ENCODE measurements at regions not wholly inside any gene's neighbourhood (a gene's known extent, or its start where the extent isn't known, plus 50 kb on each side); places are given as distances from the start of the nearest gene placed in this dataset.

DNA sequence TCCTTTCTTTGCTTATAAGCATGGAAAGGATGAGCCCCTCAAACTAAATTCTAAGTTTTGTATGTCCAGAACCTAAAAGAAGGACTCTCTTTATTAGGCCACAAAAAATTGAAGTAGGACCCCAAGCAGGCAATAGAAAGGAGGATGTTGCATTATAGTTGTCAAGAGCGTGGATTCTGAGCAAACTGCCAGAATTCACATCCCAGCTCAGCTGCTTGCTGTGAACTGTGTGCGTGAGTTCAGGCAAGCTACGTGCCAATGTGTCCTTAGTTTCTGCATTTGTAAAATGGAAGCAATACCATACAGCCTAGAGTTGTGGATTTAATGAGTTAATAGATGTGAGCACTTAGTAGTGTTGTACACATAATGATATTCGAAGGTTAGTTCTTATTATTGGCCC lies 70.6 kb upstream of the SLC44A1 start:
- no peak for DNase-seq (ENCODE audit: extremely low spot score)
- ChIA-PET POLR2A (no interaction called here), CTCF (interaction anchor here (0.9 kb wide), 1 partner anchor 311 kb away, joined by 3 read pairs; no protein-coding TSS in a partner anchor)

DNA sequence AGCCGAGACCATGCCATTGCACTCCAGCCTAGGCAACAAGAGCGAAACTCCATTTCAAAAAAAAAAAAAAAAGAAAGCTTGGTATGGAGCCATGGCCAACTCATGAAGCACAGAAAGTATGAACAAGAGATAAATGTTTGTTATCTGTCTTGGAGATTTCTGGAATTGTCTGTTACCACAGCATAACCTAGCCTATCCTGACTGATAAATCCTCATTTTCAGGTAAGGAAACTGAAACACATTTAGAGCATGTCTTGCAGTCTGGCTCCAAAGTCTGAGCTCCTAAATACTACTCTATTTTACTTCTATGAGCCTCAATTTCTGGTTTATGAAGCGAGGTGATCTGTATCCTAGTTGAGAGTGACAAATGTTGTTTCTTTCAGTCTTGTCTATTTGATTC lies 68.3 kb upstream of the SLC44A1 start:
- DNase-seq (ENCODE audit: extremely low spot score) = no peak
- ChIA-PET POLR2A (no interaction called here), CTCF (no interaction called here)
- TF ChIP-seq, protein P1, sequence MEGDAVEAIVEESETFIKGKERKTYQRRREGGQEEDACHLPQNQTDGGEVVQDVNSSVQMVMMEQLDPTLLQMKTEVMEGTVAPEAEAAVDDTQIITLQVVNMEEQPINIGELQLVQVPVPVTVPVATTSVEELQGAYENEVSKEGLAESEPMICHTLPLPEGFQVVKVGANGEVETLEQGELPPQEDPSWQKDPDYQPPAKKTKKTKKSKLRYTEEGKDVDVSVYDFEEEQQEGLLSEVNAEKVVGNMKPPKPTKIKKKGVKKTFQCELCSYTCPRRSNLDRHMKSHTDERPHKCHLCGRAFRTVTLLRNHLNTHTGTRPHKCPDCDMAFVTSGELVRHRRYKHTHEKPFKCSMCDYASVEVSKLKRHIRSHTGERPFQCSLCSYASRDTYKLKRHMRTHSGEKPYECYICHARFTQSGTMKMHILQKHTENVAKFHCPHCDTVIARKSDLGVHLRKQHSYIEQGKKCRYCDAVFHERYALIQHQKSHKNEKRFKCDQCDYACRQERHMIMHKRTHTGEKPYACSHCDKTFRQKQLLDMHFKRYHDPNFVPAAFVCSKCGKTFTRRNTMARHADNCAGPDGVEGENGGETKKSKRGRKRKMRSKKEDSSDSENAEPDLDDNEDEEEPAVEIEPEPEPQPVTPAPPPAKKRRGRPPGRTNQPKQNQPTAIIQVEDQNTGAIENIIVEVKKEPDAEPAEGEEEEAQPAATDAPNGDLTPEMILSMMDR (IDR thresholded peaks at IDR 0.05; ENCODE audit: control extremely low read depth, extremely low read depth, low read depth, missing control alignments) = no peak

More for the DNA sequence above, 70.6 kb upstream of the SLC44A1 start:
- TF ChIP-seq, protein P1 (IDR thresholded peaks at IDR 0.05; ENCODE audit: control extremely low read depth, extremely low read depth, low read depth, missing control alignments) = no peak

DNA sequence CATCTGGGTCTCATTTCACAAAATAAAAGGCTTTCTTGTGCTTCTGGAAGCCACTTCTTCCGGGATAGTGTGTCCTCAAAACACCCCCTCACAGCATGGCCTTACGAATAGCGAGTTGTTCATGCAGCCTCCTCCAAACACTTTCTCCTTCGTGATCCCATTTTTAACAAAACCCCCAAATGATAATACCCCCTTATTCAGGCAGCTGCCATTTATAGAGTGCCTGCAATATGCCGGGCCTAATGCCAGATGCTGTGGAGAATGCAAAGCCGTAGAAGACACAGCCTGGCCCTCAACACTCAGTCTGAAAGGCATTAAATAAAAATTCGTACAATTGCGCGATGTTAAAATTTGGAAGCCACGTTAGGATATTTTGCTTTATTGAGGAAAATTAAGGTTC lies 66.4 kb upstream of the SLC44A1 start:
- POLR2A ChIA-PET = no interaction called here
- TF ChIP-seq, protein P1 (IDR thresholded peaks at IDR 0.05; ENCODE audit: control extremely low read depth, extremely low read depth, low read depth, missing control alignments) = no peak
- DNase-seq (ENCODE audit: extremely low spot score) = no peak
- CTCF ChIA-PET = interaction anchor here (0.8 to 1.6 kb wide), 2 partner anchors 11 to 238 kb away, joined by 3 to 5 read pairs; no protein-coding TSS in a partner anchor

DNA sequence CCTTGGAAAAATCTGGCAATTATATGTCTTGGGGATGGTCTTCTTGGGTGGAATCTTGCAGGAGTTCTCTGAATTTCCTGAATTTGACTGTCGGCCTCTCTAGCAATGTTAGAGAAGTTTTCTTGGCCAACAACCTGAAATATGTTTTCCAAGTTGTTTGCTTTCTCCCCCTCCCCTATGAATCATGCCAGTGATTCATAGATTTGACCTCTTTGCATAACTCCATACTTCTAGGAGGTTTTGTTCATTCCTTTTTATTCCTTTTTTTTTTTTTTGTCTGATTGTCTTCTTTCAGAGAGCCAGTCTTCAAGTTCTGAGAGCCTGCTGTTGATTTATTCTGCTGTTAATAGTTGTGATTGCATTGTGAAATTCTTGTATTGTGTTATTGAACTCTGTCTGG lies 56.7 kb upstream of the SLC44A1 start:
- TF ChIP-seq, protein P1 (IDR thresholded peaks at IDR 0.05; ENCODE audit: control extremely low read depth, extremely low read depth, low read depth, missing control alignments) = no peak
- DNase-seq (ENCODE audit: extremely low spot score) = no peak
- CTCF ChIA-PET = interaction anchor here (1.1 to 1.3 kb wide), 3 partner anchors 17 to 215 kb away, joined by 3 read pairs; no protein-coding TSS in a partner anchor
- POLR2A ChIA-PET = no interaction called here

DNA sequence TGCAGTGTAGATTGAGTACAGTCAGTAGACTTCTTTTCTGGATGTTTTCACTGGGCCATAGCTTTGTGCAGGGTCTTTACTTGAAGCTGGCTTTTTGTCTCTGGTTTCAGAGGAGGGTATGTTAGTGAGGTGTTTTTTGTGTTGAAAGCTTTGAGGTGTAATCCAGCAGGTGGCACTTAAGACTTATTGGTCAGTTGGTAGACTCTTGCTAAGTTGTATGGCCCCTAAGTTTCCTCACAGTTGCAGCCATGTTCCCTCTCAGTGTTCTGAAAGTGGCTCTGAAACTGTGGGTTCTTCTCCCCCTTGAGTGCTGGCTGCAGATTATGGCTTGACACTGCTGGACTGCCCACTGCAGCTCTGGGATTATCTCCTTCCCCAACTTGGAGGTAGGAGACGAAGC lies 55.7 kb upstream of the SLC44A1 start:
- ChIA-PET CTCF (interaction anchor here (1.3 to 2.0 kb wide), 3 partner anchors 11 to 214 kb away, joined by 3 to 5 read pairs (median 3); no protein-coding TSS in a partner anchor), POLR2A (no interaction called here)
- DNase-seq (ENCODE audit: extremely low spot score) = no peak
- TF ChIP-seq, protein P1 (IDR thresholded peaks at IDR 0.05; ENCODE audit: control extremely low read depth, extremely low read depth, low read depth, missing control alignments) = no peak

DNA sequence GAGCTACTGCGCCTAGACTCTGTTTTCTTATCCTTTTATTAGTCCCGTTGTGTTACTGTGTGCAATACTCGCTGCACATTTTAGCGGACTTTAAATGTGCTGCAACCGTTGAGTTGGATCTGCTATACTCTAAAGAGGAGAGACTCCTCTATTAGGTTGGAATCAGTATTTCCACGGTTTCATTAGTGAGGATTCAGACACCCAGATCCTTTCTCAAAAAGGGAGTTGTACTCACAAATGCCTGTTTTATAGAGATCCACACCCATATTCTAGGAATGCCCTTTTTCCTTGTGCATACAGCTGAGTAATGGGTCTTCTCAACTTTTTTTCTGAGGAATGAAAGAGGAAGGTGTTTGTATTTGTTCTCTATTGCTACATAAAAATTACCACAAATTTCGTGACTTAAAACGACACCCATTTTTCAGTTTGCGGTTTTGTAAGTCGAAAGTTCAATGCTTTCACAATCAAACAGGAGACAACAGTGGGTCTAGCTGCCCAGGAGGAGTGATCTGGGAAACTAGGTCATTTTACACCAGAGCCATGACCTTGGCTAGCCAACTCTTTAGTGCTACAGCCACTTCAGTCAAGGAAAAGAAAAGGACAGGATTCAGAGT lies 52.8 kb upstream of the SLC44A1 start:
- POLR2A ChIA-PET = no interaction called here
- DNase-seq (ENCODE audit: extremely low spot score) = peak; percentile 53
- TF ChIP-seq, protein P1 (IDR thresholded peaks at IDR 0.05; ENCODE audit: control extremely low read depth, extremely low read depth, low read depth, missing control alignments) = no peak
- CTCF ChIA-PET = no interaction called here

All from GM10248 (cell line).